ENCODE measurements at regions not wholly inside any gene's neighbourhood (a gene's known extent, or its start where the extent isn't known, plus 50 kb on each side); places are given as distances from the start of the nearest gene placed in this dataset.
"Not testable (repeated sequence)": the region's sequence is repeated elsewhere in the genome, so short reads cannot be mapped to it uniquely, and the experiment has no call there.

DNA sequence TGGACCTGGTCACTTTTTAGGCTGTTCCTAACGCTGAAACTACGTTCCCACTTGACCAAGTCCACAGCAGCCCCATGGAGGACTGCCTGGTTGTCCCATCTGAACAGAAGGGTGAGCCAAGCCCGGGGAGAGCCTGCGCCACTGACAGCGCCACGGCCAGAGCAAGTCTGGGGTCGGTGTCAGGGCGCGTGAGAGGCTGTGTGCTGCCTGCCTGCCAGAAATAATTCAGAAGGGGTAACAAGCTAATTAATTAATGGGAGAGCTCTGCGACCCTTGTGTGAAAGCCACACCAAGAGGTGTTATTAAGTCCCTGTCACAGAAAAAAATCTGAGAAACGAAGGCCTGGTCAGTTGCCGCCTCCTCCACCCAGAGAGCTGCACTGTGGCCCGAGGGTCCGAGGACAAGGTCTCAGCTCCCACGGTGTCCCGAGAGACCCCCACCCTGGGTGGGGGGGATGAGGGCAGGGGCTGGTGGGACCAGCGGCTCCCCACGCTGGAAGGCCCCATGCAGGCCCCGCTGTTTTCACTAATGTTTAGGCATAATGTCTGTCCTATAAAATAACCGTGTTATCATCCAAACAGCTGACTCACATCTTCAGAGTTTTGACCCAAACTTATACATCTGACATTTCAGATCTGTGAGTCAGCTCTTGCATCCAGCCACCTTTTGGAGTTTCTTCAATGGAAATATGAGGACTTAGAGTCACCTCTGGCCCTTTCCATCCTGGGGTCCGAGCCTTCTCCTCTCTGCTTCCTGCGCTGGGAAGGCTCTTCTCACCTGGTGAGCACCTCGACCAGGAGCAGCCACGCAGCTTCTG, 58.5 kb downstream of the DLL1 start:
- DNase-seq (ENCODE audit: low read depth), result no peak

DNA sequence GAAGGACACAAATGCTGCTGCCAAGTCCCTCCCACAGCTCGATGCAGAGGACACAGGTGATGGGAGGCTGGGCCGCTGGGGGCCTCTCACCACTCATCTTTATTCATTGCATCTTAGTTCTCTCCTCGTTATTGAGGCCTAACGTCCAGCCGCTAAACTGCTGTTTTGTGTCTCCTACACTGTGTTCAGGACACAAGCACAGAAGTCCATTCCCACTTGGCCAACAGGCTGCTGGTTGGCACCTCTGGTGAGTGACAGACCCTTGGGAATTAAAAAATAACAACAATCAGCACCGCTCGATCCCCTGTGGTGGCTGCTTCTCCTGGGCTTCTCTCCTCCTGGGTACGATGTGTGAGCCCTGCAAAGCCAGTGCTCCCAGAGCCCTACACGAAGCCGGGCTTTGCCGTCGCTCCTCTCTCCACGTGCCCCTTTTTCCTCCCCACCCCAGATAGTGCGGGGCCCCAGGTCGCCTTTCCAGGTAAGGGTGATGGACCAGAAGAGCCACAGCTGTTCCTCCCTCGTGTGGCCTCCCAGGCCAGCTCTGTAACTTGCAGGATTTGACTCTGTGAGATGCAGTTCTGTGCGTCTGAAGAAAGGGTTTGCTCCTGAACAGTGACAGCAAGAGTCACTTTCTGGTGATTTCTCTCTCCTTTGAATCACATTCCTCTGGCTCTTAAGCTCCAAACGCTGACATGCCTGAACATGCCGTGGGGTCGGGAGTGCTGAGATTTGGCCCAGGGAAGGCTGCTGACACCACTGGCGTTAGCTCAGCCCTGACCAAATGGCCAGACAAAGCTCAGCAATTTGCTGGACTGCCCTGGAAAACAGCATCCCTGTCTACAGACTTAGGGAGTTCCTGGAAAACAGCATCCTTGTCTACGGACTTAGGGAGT, 59.3 kb downstream of the DLL1 start:
- no peak for DNase-seq (ENCODE audit: low read depth)

DNA sequence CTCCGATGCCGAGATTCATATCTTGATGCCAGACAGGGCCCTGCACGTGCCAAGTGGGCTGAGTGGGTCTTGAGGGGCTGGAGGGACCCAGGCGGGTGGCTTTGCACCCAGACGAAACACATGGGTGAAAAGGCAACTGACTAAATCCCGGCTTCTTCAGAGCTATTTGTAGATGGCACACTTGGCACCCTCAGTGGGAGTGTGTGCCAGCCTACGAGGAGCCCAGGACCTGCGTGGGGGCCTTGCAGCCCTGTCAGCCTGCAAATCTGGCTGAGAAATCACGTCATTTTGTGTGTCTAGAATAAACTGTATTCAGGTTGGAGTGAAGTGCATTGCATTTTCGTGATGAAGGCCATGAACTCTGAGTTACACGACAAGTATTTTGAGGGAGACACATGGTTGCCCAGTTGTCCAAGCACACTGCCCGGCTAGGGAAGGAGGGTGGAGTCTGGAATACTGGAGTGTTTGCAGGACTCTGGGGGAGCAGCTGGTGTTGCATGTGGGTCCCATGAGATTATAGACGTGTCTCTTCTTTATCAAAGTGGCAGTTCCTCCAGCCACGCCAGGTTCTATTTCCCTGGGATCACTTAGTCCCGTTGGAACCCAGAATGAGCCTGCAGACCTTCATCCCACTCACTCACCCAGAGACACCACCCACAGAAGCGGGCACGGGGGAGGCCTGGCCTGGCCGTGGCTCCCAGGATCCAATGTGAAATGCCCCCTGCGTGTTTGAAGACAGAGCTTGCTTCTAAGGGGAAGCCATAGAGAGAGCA, 60.2 kb downstream of the DLL1 start:
- no peak for DNase-seq (ENCODE audit: low read depth)

DNA sequence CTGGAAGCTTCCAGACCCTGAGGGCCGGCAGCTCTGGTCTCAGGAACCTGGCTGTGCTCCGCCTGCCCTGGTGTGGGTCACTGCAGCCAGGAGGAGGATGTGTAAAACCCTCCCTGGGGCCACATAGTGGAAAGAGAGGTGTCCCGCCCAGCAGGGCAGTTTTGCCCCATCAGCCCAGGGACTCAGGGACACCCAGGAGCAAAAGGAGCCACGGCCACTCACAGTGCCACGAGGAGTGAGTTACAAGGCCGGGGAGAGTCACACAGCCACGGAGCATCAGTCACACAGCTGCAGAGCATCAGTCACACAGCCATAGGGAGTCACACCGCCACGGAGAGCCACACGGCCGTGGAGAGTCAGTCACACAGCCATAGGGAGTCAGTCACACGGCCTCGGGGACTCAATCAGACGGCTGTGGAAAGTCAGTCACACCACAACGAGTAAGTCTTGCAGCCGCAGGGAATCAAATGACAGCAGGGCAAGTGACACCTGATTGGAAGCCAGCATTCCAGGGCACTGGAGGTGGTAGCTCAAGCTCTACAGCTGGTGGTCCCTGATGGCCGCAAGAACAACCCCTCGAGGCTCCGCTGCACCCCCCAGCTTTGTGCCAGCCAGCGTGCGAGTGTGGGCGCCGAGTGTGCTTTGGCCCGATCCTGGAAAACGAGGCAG, 60.9 kb downstream of the DLL1 start:
- DNase-seq (ENCODE audit: low read depth), result no peak

DNA sequence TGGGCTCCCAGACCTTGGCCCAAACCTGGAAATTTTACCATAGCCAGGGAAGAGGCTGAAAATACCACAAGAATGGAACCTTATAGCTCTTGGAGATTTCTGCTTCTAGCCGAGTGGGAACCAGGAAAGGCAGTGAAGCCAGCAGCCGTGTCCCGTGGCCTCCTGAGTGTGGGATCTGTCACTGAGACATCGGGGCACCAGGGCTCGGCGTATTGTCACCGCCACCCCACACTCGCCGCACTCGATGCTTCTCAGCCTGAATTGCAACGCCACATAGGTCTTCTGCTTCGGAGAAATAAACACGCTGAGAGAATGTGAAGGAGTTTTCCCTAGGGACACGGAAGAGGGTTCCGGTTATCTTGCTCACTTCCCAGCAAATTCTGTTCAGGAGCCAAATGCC, 61.5 kb downstream of the DLL1 start:
- no peak for DNase-seq (ENCODE audit: low read depth)

DNA sequence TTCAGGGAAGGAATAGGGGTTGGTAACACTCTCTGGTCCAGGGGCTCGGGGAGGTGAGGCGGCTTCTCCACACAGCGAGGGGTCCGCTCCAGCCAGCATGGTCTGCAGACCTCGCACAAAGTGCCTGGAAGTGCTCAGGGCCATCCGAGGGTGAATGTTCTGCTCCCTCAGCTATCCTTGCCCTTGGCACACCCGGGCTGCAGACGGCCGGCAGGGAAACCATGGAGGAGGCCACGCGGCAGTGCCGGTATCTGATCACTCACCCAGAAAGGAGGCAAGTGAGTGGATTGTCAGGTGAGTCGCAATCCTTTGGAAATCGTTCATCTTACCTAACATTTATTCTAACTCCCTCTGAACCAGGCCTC, 62.0 kb downstream of the DLL1 start:
- no peak for DNase-seq (ENCODE audit: low read depth)

DNA sequence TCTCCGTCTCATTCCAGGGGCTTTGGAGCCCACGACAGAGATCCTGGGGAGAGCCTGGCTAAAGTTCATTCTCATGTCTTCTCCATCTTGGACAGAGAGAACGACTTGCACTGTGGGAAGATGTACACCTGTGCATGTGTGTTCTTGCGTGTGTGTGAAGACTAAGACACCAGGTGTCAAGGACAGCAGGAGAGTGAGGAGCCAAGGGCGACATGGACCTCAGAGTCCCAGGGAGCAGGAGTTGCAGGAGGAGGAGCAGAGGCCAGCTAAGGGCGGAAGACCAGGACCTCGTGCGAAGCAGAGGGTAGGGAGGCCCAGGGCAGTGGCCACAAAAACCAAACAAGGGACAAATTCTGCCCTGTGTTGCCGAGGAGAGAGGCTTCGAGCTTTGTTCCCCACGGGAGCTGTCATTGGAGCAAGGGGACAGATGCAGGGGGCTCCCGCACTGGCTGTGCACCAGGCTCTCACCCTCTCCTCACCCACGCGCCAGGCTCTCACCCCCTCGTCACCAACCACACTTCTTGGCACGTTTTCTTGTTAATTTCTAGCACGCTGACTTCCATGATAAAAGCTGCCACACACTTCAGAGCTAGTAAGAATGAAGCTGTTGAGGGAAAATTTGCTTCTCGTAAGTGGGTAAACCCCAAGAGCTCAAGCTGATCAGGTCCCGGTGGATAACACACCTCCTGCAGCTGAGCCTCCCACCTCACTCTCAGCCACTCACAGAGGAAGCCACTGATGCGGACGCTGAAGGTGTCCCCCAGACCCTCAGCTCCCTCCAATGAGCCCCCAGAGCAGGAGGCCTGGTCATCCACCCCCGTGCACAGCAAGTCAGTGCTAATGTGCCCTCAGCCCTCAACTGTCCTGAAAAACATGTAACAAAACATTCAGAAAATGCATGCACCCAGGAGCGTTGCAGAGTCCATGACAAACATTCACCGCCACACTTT, 62.6 kb downstream of the DLL1 start:
- no peak for DNase-seq (ENCODE audit: low read depth)

DNA sequence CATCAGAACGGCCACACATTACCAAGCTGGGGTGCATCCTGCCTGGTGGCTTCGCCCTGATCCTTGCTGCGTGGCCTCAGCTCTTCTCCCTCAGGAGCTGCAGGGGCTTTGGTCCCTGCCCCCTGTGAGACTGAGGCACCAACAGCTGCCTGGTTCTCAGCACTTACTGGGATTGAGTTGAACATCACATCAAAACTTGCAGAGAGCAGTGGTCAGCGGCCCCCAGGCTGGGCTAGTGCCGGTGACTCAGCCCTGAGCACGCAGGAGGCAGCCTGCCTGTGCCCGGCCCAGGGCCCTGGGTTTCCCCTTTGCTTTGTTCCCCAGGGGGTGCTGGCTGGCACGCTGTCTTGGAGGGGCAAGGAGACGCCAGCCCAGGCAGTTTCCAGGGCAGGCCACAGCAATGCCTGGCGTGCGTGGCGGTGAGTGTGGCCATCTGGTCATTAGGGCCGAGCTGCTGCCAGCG, 63.3 kb downstream of the DLL1 start:
- DNase-seq (ENCODE audit: low read depth), result no peak

DNA sequence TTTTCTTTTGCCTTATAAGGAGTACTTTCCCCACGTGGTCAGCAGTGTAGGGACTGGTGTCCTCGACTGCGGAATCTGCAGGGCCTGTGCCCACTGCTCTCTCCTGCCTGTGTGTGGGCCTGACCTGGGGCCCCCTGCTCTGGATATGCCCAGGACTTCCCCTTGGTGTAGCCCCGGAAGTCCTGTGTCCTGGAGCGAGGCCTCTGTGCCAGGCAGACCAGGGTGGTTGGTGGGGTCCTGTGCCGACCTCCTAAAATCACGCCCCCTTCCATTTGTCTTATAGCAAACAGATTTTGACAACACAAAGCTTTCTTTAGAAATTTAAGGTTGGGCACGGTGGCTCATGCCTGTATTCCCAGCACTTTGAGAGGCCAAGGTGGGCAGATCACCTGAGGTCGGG, 64.2 kb downstream of the DLL1 start:
- no peak for DNase-seq (ENCODE audit: low read depth)

DNA sequence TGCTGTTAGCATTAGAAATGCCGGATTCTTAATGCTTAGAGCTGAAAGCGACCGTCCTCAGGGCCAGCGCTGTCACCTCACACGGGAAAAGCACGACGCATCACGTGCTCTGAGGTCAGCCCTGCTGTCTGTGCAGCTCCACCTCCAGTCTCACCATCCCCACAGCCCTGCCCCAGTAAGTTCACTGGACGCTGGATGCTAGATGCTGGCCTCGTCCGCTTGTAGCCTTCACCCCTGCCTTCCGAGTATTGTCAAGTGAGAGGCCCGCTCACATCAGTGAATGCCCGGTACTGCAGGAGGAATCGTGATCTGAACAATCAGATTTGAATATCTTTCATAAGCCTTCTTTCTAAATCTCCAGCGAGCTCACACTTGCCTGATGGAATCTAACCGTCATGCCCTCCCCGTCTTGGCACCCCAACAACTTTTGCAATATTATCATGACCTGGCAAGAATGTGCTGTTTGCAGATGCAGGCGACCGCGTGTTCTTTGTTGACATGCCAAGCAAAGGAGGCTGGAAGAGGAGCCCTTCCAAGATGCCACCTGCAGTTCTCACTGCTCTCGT, 64.9 kb downstream of the DLL1 start:
- DNase-seq (ENCODE audit: low read depth), result no peak

DNA sequence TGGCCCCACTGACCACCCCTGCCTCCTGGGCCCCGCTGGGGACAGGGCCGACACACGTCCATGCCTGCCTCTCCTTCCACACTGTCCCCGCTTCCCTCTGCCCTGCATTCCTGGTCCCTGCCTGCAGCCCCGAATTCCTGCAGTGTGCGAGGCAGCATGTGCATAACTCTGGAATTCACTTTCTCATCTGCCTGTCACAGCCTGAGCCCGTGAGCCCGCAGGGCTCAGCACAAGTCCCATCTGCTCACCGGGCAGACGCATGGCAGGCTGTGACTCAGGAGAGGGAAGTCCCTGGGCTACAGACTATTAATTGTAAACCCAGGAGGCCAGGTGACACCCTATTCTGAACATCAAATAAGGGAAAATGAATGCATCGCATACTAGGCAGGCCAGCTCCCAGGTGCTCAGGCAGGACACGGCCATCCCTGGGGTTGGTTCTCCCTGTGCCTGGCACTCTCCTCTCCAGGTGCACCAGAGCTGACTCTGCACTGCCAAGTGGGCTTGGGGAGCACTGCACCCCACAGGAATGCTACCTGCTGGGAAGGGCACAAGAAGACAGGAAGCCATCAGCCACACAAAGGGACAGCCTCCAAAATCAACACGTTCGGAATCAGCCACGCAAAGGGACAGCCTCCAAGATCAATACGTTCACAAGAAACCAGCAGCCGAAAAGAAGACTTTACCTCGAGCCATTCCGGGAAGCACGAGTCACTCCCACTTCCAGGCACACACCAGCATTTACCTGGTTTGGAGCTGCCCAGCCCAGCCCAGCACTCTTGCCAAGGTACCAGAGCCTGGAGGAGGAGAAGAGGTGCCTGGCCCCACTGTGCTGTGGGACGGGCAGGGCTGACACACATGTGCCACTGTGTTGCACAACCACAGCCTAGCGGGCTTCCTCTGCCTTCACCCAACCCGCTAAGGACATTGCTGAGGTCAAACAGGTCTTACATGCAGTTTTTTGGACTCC, 65.9 kb downstream of the DLL1 start:
- no peak for DNase-seq (ENCODE audit: low read depth)

DNA sequence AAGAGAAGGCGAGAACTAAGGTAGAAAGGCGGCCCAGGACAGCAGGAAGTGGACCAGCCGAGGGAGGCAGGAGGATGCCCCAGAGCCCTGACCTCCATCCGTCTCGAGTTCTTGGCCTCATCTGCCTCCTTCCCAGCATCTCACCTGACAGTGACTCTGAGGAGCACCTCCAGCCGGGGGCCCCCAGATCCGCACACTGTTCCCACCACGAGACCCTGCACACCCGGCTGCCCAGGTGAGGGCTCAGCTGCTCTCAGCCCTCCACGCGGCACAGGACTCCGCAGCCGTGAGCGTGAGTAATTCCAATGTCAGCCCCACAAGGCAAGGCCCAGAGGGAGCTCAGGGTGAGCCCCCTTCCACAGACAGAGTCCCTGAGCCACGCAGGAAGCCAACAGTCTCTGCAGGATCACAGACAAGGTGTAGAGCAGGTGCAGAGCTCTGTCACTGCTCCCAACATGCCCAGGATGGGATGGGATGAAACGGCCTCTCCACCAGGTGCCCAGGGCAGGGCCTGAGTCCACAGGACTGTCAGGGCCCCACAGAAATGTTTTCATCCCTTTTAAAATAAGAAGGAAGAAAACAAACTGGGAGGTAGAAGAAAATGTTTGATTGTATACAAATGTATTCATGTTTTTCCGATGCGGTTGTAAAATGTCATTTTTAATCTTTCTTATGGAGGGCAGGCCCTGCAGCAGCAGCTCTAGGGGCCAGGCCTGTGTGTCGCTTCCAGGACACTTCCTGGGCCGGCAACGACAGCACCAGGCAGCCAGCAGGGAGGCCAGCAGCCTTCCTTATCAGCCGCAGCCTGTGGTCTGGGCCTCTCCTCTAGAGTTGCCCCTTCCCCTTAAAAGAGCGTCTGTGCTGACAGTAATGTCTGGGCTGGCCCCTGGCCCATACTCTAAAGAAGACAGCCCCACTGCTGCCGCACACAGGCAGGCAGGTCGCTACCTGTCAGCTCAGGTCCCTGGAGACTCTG, 66.9 kb downstream of the DLL1 start:
- DNase-seq (ENCODE audit: low read depth), result no peak

DNA sequence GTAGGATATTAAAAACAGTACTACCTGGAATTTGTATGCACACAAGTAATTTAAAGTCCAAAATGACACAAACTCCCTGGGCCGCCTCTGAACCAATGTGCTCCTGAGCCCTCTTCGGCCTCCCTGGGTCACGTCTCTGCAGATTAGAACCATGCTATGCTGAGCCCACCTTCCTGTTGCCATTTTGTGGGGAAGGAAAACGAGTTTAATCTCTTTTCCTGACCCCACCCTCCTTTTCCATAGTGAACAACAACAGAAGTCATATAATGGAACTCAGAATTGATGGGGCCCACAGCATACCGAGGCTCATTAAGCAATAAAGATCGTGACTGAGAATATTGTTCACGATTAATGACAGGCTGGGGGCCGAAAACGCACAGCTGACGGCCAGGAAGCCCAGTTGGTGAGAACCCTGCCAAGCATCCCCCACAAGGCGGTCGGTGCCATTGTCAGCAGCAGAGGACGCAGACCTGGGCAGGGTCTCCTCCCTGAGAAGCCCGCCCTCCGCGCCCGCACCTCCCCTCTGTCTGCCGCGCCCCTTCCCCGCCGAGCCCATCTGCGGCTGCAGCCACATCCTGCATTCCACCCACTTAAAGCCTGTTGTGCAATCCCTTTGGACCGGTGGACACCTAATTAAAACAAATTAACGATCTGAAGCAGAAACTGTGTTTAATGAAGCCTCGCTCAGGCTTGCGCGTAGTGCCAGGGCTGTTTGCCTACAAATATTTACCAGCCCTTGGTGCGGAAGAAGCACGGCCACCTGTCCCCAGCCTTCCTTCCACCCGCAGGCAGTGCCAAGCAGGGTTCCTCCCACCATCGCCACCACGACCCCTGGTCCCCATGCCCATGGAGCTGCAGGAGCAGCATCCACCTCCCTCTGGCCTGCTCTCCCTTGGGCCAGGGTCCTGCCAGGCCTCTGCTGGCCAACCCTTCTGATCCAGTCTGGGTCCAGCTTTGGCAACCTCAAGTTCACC, 68.1 kb downstream of the DLL1 start:
- DNase-seq (ENCODE audit: low read depth), result no peak

DNA sequence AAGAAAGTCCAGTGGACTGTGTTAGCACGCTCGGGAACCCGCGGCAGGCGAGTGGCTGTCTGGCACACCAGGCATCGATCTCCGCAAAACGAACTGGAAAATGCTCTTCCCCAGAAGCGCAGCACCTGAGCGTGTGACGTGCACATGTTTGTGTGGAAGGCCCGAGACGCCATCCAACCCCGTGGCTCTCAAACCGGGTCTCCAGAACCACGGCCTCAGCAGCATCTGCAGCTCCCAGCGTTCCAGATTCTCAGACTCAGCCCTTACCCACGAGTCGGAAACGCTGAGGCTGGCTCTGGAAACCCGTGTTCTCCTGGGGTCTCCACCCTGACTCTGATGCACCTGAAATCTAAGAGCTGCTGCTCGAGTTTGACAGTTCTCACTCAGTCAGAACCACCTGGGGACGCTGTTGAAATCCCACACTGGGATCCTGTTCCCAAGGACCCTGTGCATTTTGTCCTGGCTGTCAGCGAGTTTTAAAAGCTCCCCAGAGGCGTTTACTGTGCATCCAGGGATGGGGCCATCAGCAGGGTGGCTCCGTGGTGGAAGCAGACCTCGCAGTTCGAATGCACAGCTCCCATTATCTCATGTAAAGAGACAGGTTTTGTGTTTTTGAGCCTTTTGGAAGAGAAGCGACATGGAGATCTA, 69.0 kb downstream of the DLL1 start:
- DNase-seq (ENCODE audit: low read depth), result no peak

DNA sequence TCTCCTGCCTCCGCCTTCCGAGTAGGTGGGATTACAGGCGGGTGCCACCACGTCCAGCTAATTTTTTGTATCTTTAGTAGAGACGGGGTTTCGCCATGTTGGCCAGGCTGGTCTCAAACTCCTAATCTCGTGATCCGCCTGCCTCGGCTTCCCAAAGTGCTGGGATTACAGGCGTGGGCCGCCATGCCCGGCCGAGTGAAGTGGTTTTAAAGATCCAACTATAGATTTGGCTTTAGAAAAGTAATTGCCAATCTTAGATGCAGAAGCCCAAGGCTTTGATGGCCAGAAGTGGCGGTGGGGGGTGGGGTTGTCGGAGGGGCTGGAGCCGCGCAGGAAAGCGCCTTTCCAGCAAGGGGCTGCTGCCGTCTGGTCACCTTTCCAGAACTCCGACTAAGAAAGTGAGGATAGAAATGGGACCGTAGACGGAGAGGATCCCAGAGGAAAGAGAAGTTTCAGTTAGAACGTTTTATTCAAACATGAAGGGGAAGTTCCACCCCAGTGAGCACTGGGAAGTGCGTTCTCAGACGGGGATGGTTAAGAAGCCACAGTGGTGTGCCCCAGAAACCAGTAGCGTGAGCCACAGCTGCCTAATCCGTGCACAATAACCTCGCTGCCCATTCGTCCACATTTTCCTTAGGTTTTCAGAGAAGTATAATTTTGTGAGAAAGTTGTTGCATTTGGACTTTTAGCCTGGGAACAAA, 69.7 kb downstream of the DLL1 start:
- DNase-seq (ENCODE audit: low read depth), result no peak

DNA sequence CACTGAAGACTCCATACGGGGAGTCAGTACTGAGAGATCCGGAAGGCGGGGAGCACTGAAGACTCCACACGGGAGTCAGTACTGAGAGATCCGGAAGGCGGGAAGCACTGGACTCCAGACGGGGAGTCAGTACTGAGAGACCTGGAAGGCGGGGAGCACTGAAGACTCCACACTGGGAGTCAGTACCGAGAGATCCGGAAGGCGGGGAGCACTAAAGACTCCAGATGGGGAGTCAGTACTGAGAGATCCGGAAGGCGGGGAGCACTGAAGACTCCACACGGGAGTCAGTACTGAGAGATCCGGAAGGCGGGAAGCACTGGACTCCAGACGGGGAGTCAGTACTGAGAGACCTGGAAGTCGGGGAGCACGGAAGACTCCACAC, 77.2 kb downstream of the DLL1 start:
- DNase-seq (ENCODE audit: low read depth), result not testable (repeated sequence)

Data from stimulated activated CD4-positive, alpha-beta T cell treated with anti-CD3 and anti-CD28 coated beads, Interleukin-2, amount 100 ng/mL, for 4 hours (primary cell).